KMS-11 (cell line): ENCODE measurements at regions not wholly inside any gene's neighbourhood (a gene's known extent, or its start where the extent isn't known, plus 50 kb on each side); places are given as distances from the start of the nearest gene placed in this dataset.

Experiments used
- H2AFZ ChIP-seq: fragments of 200-600 bp; sonication (generic); 2 replicates; pipeline ENCODE4 v1.6.1; 2016; ENCODE audit warnings: antibody characterized with exemption, mixed run types, low read depth
- H3K27ac ChIP-seq: fragments of 200-600 bp; sonication (generic); 2 replicates; pipeline ENCODE4 v1.6.1; 2016; ENCODE audit warnings: mild to moderate bottlenecking, mixed run types
- H3K27me3 ChIP-seq: fragments of 200-600 bp; sonication (generic); 2 replicates; pipeline ENCODE4 v1.6.1; 2017; ENCODE audit warnings: mild to moderate bottlenecking, low read depth, mixed run types, moderate library complexity; ENCODE audit not compliant: insufficient read depth
- H3K36me3 ChIP-seq: fragments of 200-600 bp; sonication (generic); 2 replicates; pipeline ENCODE4 v1.6.1; 2017; ENCODE audit warnings: mild to moderate bottlenecking, mixed run types; ENCODE audit not compliant: insufficient read depth
- H3K4me1 ChIP-seq: fragments of 200-600 bp; sonication (generic); 2 replicates; pipeline ENCODE4 v1.6.1; 2016; ENCODE audit warnings: mild to moderate bottlenecking, low read depth, mixed run types; ENCODE audit not compliant: poor library complexity, severe bottlenecking
- H3K4me2 ChIP-seq: fragments of 200-600 bp; sonication (generic); 2 replicates; pipeline ENCODE4 v1.7.0; 2016; ENCODE audit warnings: mild to moderate bottlenecking, mixed run types
- H3K4me3 ChIP-seq: fragments of 200-600 bp; sonication (generic); IDR thresholded peaks from 2 replicates; pipeline ENCODE4 v1.6.1; 2017; ENCODE audit warnings: low read depth, low read length, mixed read lengths; ENCODE audit not compliant: insufficient read depth
- H3K79me2 ChIP-seq: fragments of 200-600 bp; sonication (generic); 2 replicates; pipeline ENCODE4 v1.6.1; 2016; ENCODE audit warnings: low read depth, mixed run types; ENCODE audit not compliant: insufficient read depth
- H3K9ac ChIP-seq: fragments of 200-600 bp; sonication (generic); 2 replicates; pipeline ENCODE4 v1.6.1; 2016; ENCODE audit warnings: mild to moderate bottlenecking, mixed run types
- H4K20me1 ChIP-seq: fragments of 200-600 bp; sonication (generic); 2 replicates; pipeline ENCODE4 v1.6.1; 2016; ENCODE audit warnings: mild to moderate bottlenecking, mixed run types; ENCODE audit not compliant: insufficient read depth
- TF ChIP-seq, protein P1 (sequence below): fragments of 200-600 bp; sonication (generic); conservative IDR thresholded peaks from 2 replicates; pipeline ENCODE4 v1.6.1; 2017; ENCODE audit warnings: low read depth, mild to moderate bottlenecking, antibody characterized with exemption, low read length, moderate library complexity, mixed read lengths

DNA sequence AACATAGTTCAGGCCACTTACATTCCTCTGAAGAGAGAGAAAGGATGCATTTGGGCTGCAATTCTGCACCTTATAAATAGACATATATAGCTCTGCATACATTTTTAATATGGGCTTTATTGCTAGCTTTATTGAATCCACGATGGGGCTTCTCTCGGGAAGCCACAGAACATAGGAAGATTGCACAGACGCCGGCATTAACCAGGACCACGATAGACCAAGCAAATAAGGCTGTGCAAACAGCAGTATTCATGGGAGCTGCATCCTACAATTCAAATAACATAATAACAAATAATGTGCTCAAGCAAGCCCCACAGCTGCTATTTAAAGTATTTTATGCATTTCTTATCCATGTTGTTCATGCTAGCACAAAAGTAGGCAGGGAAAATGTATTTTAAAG, 432.3 kb downstream of the TMEM114 start:
- H3K36me3 ChIP-seq: no peaks in the 10 kb centered on the region
- TF ChIP-seq, protein P1, sequence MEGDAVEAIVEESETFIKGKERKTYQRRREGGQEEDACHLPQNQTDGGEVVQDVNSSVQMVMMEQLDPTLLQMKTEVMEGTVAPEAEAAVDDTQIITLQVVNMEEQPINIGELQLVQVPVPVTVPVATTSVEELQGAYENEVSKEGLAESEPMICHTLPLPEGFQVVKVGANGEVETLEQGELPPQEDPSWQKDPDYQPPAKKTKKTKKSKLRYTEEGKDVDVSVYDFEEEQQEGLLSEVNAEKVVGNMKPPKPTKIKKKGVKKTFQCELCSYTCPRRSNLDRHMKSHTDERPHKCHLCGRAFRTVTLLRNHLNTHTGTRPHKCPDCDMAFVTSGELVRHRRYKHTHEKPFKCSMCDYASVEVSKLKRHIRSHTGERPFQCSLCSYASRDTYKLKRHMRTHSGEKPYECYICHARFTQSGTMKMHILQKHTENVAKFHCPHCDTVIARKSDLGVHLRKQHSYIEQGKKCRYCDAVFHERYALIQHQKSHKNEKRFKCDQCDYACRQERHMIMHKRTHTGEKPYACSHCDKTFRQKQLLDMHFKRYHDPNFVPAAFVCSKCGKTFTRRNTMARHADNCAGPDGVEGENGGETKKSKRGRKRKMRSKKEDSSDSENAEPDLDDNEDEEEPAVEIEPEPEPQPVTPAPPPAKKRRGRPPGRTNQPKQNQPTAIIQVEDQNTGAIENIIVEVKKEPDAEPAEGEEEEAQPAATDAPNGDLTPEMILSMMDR: no peak
- no peaks in the 10 kb centered on the region for H4K20me1 ChIP-seq

DNA sequence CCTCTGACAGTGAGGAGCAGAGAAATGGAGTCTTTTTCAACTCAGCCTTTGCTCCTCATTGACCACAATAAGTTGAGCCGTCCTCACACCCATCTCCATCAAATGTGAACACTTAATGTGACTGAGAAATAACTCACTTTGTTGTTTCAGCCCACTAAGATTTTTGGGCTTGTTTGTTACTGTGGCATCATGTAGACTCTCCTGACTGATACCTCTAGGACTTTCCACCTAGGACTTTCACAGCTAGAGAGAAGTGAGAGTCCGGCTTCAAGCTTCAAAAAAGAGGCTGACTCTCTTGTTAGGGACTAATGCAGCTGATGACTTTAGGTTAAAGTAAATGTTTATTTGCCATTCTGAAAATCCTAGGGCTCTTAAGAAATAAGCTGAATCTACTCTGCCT, 435.0 kb downstream of the TMEM114 start:
- Histone ChIP-seq H3K4me3 (no peak overlapping the region), H3K4me1 (no peaks in the 10 kb centered on the region), H2AFZ (no peak overlapping the region), H4K20me1 (no peaks in the 10 kb centered on the region), H3K9ac (no peak overlapping the region), H3K79me2 (no peaks in the 10 kb centered on the region), H3K27ac (no peak overlapping the region), H3K36me3 (no peaks in the 10 kb centered on the region), H3K27me3 (no peaks in the 10 kb centered on the region), H3K4me2 (no peak overlapping the region)
- TF ChIP-seq, protein P1: no peak

More for the DNA sequence above, 432.3 kb downstream of the TMEM114 start:
- H3K4me3 ChIP-seq: no peak overlapping the region
- no peak overlapping the region for H3K4me2 ChIP-seq
- no peak overlapping the region for H3K9ac ChIP-seq
- H3K27me3 ChIP-seq: no peaks in the 10 kb centered on the region
- H2AFZ ChIP-seq: no peak overlapping the region
- no peaks in the 10 kb centered on the region for H3K4me1 ChIP-seq
- H3K79me2 ChIP-seq: no peaks in the 10 kb centered on the region
- no peak overlapping the region for H3K27ac ChIP-seq

DNA sequence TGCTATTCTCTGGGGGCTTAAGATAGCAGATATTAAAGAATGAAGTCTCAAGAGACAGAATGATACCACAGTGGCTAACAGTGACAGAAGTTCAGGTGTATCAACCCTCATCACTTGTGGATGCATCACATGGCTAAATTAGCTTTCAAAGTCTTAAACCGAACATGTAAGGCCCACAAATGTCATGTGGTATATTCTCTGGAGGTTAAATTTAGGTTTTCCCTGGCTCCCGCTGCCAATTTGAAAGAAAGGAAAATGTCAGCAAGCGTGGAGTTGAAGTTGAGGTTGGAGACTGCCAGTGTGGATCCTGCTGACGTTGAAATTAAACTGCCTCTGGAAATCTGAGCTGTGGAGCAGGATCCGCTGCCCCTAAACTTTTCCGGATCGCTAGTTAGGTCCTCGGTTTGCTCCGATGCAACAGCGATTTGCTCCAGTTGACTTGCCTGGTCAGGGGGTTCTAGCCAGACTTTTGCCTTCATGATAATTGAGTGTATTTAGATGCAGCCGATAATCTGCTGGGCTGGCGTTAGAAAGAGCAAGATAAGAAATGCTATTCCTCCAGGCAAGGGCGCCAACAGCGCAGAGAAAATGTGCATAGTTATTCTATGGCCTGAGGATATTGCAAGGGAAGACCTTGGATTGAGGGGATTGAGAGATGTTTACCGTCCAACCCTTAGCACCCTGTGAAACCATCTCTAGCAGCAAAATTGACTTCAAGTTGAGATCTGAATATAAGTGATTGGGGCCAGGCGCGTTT, 443.9 kb downstream of the TMEM114 start:
- no peaks in the 10 kb centered on the region for H4K20me1 ChIP-seq
- TF ChIP-seq, protein P1: no peak
- H3K9ac ChIP-seq: no peak overlapping the region
- H3K27me3 ChIP-seq: no peaks in the 10 kb centered on the region
- H3K4me1 ChIP-seq: no peaks in the 10 kb centered on the region
- no peaks in the 10 kb centered on the region for H3K36me3 ChIP-seq
- H2AFZ ChIP-seq: no peak overlapping the region
- no peaks in the 10 kb centered on the region for H3K79me2 ChIP-seq
- no peak overlapping the region for H3K4me3 ChIP-seq
- no peak overlapping the region for H3K4me2 ChIP-seq
- no peak overlapping the region for H3K27ac ChIP-seq

DNA sequence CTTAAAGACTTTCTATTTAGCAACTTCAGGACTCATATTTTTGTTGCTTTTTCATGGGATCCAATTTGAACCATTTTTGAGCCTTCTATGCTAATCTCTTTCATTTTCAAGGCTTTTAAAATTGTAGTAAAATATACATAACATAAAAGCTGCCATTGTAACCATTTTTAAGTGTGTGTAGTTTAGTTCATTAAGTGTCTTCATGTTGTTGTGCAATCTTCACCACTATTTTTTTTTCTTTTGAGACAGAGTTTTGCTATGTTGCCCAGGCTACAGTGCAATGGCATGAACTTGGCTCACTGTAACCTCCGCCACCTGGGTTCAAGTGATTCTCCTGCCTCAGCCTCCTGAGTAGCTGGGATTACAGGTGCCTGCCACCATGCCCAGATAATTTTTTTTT, 451.6 kb downstream of the TMEM114 start:
- no peak overlapping the region for H3K4me2 ChIP-seq
- H4K20me1 ChIP-seq: no peaks in the 10 kb centered on the region
- H2AFZ ChIP-seq: no peak overlapping the region
- no peak overlapping the region for H3K4me3 ChIP-seq
- H3K79me2 ChIP-seq: no peaks in the 10 kb centered on the region
- H3K27ac ChIP-seq: no peak overlapping the region
- H3K27me3 ChIP-seq: no peaks in the 10 kb centered on the region
- H3K4me1 ChIP-seq: no peaks in the 10 kb centered on the region
- TF ChIP-seq, protein P1: no peak
- H3K9ac ChIP-seq: no peak overlapping the region
- no peaks in the 10 kb centered on the region for H3K36me3 ChIP-seq
